Prostate gland (tissue), 2 donors: ENCODE measurements at regions not wholly inside any gene's neighbourhood (a gene's known extent, or its start where the extent isn't known, plus 50 kb on each side); places are given as distances from the start of the nearest gene placed in this dataset.

ENCODE experiments used
- DNase-seq: peaks from one replicate; pipeline ENCODE4 v3.0.0-alpha.2; 2019; ENCODE audit warnings: low spot score
- H3K27ac ChIP-seq, 2 donors: fragments of 200-600 bp; sonication (generic); 2 replicates each; pipeline ENCODE4 v1.5.1; 2017 to 2019
- H3K27me3 ChIP-seq: fragments of 200-600 bp; sonication (generic); replicated peaks from 2 replicates; pipeline ENCODE4 v1.5.1; 2019; ENCODE audit not compliant: insufficient read depth
- H3K36me3 ChIP-seq, 2 donors: fragments of 200-600 bp; sonication (generic); 1 replicate in 1 of 2; 2 replicates in 1 of 2; pipeline versions ENCODE4 v1.5.1 to v1.8.1; 2017 to 2019
- H3K4me1 ChIP-seq: fragments of 200-600 bp; sonication (generic); replicated peaks from 2 replicates; pipeline ENCODE4 v1.5.1; 2019
- H3K4me3 ChIP-seq, 2 donors: fragments of 200-600 bp; sonication (generic); 2 replicates each; pipeline ENCODE4 v1.5.1; 2017 to 2019
- H3K9me3 ChIP-seq: fragments of 200-600 bp; sonication (generic); 2 replicates; pipeline ENCODE4 v1.5.1; 2017
- CTCF ChIP-seq, 4 experiments: fragments of 200-600 bp in 2 of 4; fragments of 450-650 bp in 2 of 4; sonication (generic) in 2 of 4; IDR thresholded peaks; 1 replicate in 3 of 4; 2 replicates in 1 of 4; pipeline ENCODE4 v1.5.1; 2016 to 2019; ENCODE audit warnings: antibody characterized with exemption in 4 of 4, mild to moderate bottlenecking in 2 of 4, moderate library complexity in 2 of 4
- POLR2A ChIP-seq: fragments of 450-650 bp; IDR thresholded peaks from one replicate; pipeline ENCODE4 v1.6.1; 2016; ENCODE audit warnings: antibody characterized with exemption, mild to moderate bottlenecking
- POLR2AphosphoS5 ChIP-seq: sonication (generic); formaldehyde crosslinking; IDR thresholded peaks from one replicate; pipeline ENCODE4 v1.6.1; 2017; ENCODE audit warnings: antibody characterized with exemption
- WGBS: methylation state at CpG from one replicate; pipeline ENCODE4 v1.1.5; 2018; 5-methylcytosine and 5-hydroxymethylcytosine counted together
- intact Hi-C: fragments of 100-400 bp; cut with DNase I; formaldehyde crosslinking; loops from one replicate; pipeline ENCODE4 v1.14.2; 2022

GRCh38 chr13:22002893-22003292 lies 332.0 kb downstream of the FGF9 start:
- WGBS = 82% methylated on average over 4 of the region's 4 CpGs
- no peaks in the 10 kb centered on the region for H3K27me3 ChIP-seq
- H3K4me3 ChIP-seq = no peak overlapping the region
- no peaks in the 10 kb centered on the region for H3K4me1 ChIP-seq
- H3K9me3 ChIP-seq = no peaks in the 10 kb centered on the region
- intact Hi-C loops = no loop called here
- no peak for DNase-seq
- H3K36me3 ChIP-seq = no peaks in the 10 kb centered on the region
- TF ChIP-seq POLR2AphosphoS5 (no peak), POLR2A (no peak), CTCF (IDR thresholded peaks at IDR 0.05) (no peak)
- H3K27ac ChIP-seq = no peak overlapping the region

DNA sequence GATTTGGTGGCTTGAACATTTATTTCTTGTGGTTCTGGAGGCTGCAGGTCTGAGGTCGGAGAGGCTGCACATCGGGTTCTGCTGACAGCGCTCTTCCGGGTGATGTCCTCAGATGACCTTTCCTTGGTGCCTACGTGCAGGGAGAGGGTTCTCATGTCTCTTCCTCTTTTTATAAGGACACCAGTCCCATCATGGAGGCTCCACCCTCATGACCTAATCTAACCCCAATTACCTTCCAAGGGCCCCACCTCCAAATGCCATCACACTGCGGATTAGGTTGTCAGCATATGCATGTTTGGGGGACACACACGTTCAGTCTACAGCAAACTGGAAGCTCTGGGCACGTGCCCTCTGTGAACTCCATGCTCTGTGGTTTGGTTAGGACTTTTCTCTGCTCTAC lies 338.6 kb downstream of the FGF9 start:
- TF ChIP-seq POLR2A (no peak), POLR2AphosphoS5 (no peak), CTCF (IDR thresholded peaks at IDR 0.05) (no peak)
- WGBS = 87% methylated on average over 8 of the region's 8 CpGs
- intact Hi-C loops = no loop called here

GRCh38 chr13:22009937-22010336 lies 339.1 kb downstream of the FGF9 start:
- Histone ChIP-seq H3K4me3 (no peak overlapping the region), H3K9me3 (no peaks in the 10 kb centered on the region), H3K27me3 (no peaks in the 10 kb centered on the region), H3K36me3 (no peaks in the 10 kb centered on the region), H3K27ac (no peak overlapping the region), H3K4me1 (no peaks in the 10 kb centered on the region)
- no peak for DNase-seq
- TF ChIP-seq CTCF (IDR thresholded peaks at IDR 0.05) (no peak), POLR2AphosphoS5 (no peak), POLR2A (no peak)
- WGBS = 94% methylated on average over 6 of the region's 6 CpGs
- intact Hi-C loops = no loop called here

More for the DNA sequence above, 338.6 kb downstream of the FGF9 start:
- no peak overlapping the region for H3K27ac ChIP-seq
- H3K9me3 ChIP-seq = no peaks in the 10 kb centered on the region
- no peak for DNase-seq
- no peaks in the 10 kb centered on the region for H3K27me3 ChIP-seq
- H3K4me3 ChIP-seq = no peak overlapping the region
- H3K36me3 ChIP-seq = no peaks in the 10 kb centered on the region
- H3K4me1 ChIP-seq = no peaks in the 10 kb centered on the region

- Histone ChIP-seq H3K27me3 (no peaks in the 10 kb centered on the region), H3K27ac (no peak overlapping the region), H3K36me3 (no peaks in the 10 kb centered on the region), H3K9me3 (no peaks in the 10 kb centered on the region), H3K4me1 (no peaks in the 10 kb centered on the region), H3K4me3 (no peak overlapping the region)
- DNase-seq = no peak
- TF ChIP-seq POLR2A (no peak), POLR2AphosphoS5 (no peak), CTCF (IDR thresholded peaks at IDR 0.05) (no peak)
- WGBS = 37% methylated on average over 2 of the region's 2 CpGs
- intact Hi-C loops = no loop called here
Measured at GRCh38 chr13:22012686-22013085, 341.8 kb downstream of the FGF9 start.

DNA sequence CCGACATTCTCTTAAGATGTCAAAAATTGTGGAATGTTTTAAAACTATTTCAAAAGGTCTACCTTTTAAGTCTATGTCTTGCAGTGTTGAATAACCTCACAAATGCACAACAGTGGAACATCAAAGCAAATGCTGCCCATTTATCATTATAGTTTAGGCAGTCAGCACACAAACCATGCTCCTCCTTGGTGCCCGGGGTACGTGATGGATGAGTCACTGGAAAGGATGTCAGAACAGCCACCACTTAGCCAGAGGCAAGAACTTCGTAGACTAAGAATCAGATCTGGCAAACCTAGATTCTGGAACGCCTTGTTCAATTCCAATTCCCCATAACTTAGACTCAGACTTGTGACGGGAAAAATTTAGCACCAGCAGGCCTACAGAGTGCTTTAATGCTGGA lies 343.6 kb downstream of the FGF9 start:
- H3K4me1 ChIP-seq = no peaks in the 10 kb centered on the region
- H3K4me3 ChIP-seq = no peak overlapping the region
- no peak overlapping the region for H3K27ac ChIP-seq
- 7% methylated on average over 6 of the region's 6 CpGs for WGBS
- no peaks in the 10 kb centered on the region for H3K9me3 ChIP-seq
- TF ChIP-seq CTCF (IDR thresholded peaks at IDR 0.05) = no peak
- TF ChIP-seq POLR2AphosphoS5 = peak; percentile 31
- H3K27me3 ChIP-seq = no peaks in the 10 kb centered on the region
- intact Hi-C loops = no loop called here
- H3K36me3 ChIP-seq = no peaks in the 10 kb centered on the region
- DNase-seq = peak; percentile 69
